ENCODE measurements at regions not wholly inside any gene's neighbourhood (a gene's known extent, or its start where the extent isn't known, plus 50 kb on each side); places are given as distances from the start of the nearest gene placed in this dataset.

DNA sequence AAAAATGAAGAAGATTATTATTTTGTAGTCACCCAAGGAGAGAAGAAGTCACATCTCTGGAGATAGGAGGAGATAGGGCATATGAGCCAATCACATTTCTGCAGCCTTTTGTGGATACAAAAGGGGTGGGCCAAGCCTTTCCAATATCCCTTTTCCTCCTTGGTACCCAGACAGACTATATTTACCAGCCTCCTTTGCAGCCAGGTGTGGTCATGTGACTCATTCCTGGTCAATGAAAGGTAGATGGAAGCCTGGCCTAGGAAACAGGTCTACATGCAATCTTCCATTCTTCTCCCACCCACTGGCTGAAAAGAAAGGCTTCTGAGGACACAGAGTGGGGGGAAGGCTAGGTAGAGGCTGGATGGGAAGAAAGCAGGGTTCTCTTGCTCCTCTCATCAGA is 58.1 kb upstream of the ERG start:
- H3K4me1 ChIP-seq (ENCODE audit: control insufficient read depth, insufficient read depth, low read length, poor library complexity, severe bottlenecking): no peaks in the 10 kb centered on the region
- no peaks in the 10 kb centered on the region for H3K36me3 ChIP-seq (ENCODE audit: control insufficient read depth, insufficient read depth, low read length)
- H3K9me3 ChIP-seq (ENCODE audit: control insufficient read depth, low read length): no peaks in the 10 kb centered on the region
- no peak overlapping the region for H3K4me3 ChIP-seq (ENCODE audit: extremely low read depth, insufficient read depth, low read length, poor library complexity, severe bottlenecking)
- H3K27ac ChIP-seq (ENCODE audit: low read depth, low read length, severe bottlenecking): no peak overlapping the region

DNA sequence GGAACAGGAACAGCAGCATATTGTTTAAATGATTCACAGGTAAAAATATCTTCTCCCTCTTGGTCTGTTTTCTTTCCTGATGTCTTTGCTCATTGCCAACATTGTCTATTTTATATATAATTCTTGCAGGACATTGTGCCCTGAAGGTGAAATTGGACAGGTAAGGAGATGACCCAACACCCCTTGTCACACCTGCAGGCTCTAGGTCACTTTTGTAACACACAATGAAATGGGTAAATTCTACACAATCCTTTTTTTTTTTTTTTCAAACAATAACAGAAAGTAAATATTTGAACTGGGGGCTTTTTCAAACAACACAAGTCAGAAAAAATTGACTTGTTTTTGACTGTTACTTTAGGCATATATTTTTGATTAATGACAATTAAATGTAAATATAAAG is 62.9 kb upstream of the ERG start:
- no peak overlapping the region for H3K27ac ChIP-seq (ENCODE audit: low read depth, low read length, severe bottlenecking)
- no peaks in the 10 kb centered on the region for H3K4me1 ChIP-seq (ENCODE audit: control insufficient read depth, insufficient read depth, low read length, poor library complexity, severe bottlenecking)
- H3K36me3 ChIP-seq (ENCODE audit: control insufficient read depth, insufficient read depth, low read length): no peaks in the 10 kb centered on the region
- H3K4me3 ChIP-seq (ENCODE audit: extremely low read depth, insufficient read depth, low read length, poor library complexity, severe bottlenecking): no peak overlapping the region
- no peaks in the 10 kb centered on the region for H3K9me3 ChIP-seq (ENCODE audit: control insufficient read depth, low read length)

DNA sequence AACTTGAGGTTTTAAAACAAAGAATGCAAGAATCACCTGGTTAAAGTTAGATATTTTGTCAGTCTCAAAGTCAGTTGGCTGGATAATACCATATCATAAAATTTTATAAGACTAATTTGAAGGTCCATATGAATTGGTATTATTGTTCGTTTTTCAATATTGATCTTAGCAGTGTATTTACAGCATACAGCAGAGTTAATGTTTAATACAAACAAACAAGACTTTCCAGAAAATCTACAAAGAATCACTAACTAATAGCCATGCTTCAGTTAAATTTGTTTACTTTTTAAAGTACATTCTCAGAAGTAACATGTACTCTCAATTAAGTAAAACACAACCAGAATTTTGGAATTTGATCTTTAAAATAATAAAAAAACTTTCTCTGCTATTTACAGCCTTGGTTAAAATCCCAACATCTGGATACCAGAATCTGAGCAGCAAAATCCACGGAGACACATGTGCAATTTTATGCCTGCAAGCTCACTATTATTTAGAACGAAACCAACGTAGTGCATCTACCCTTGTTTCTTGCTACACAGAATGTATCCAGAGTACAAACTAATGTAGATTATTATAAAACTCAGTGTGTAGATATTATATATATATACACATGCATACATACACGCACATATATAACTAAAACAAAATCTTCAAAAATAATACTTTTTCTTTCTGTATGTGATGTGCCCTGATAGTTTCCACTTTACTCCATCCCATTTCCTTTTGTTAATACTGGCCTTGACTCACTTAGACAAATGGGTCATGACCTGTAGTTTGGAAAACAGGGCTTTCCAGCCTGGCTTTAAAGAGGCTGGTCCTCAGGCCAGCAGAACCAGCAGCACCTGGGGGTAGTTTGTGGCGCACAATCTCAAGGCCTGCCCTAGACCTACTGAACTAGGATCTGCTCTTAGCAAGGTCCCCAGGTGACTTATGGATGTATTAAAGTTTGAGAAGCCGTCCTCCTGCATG is 63.6 kb upstream of the ERG start:
- Histone ChIP-seq H3K4me3 (ENCODE audit: extremely low read depth, insufficient read depth, low read length, poor library complexity, severe bottlenecking) (no peak overlapping the region), H3K36me3 (ENCODE audit: control insufficient read depth, insufficient read depth, low read length) (no peaks in the 10 kb centered on the region), H3K27ac (ENCODE audit: low read depth, low read length, severe bottlenecking) (no peak overlapping the region), H3K4me1 (ENCODE audit: control insufficient read depth, insufficient read depth, low read length, poor library complexity, severe bottlenecking) (no peaks in the 10 kb centered on the region), H3K9me3 (ENCODE audit: control insufficient read depth, low read length) (no peaks in the 10 kb centered on the region)
- 89 to 100% methylated on average over 1 to 2 of the region's 7 CpGs for WGBS, 2 experiments (ENCODE audit: insufficient coverage in 2 of 2)

DNA sequence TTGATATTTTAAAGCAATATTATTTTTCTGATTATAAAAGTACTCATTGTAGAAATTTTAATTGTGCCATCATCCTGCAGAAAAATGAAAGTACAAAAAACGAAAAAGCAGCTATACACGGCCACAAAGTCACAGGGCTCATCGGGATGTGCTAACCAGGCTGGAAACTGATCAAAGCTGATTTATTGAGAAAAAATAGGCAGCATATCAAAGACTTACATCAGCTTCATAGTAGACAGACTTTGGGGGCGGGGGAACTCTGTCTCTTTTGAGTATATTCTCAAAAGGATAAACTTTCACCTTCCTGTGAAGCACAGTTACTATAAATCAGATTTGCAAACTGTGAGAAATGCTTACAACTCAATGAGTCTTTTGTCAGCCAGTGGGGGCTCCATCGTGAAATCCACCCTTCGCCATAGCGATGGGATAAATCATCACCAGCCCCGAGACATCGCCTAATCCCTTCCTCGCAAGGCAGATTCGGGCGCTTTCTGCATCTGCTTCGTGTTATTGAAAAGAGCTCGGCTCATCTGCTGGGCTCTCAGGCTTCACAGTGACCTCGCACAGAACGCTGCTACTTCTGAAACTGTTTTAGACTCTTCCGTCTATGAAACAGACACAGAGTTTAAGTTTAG is 69.2 kb upstream of the ERG start:
- Histone ChIP-seq H3K4me1 (ENCODE audit: control insufficient read depth, insufficient read depth, low read length, poor library complexity, severe bottlenecking) (peaks cover 3% of the 10 kb centered on the region), H3K27ac (ENCODE audit: low read depth, low read length, severe bottlenecking) (peak overlapping the region; percentile 48), H3K36me3 (ENCODE audit: control insufficient read depth, insufficient read depth, low read length) (no peaks in the 10 kb centered on the region), H3K9me3 (ENCODE audit: control insufficient read depth, low read length) (no peaks in the 10 kb centered on the region), H3K4me3 (ENCODE audit: extremely low read depth, insufficient read depth, low read length, poor library complexity, severe bottlenecking) (no peak overlapping the region)
- WGBS, 2 experiments (ENCODE audit: insufficient coverage in 2 of 2): 51 to 58% methylated on average over 15 of the region's 17 CpGs

DNA sequence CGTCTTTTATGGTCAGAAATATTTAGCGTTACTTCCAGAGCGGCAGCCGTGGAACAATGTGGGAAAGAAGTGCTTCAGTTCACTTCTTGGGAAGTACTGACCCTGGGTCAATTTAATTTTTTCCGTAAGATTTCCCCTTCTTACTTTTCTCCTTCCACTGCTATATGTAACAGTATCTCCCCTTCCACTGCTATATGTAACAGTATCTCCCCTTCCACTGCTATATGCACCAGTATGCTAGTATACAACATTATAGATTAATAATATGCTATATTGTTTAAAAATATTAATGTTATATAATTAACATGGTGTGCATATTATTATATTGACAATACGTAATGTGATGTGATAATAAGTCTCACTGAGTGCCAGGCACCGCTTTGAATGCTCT is 69.7 kb upstream of the ERG start:
- H3K4me3 ChIP-seq (ENCODE audit: extremely low read depth, insufficient read depth, low read length, poor library complexity, severe bottlenecking): no peak overlapping the region
- H3K9me3 ChIP-seq (ENCODE audit: control insufficient read depth, low read length): no peaks in the 10 kb centered on the region
- H3K36me3 ChIP-seq (ENCODE audit: control insufficient read depth, insufficient read depth, low read length): no peaks in the 10 kb centered on the region
- peak overlapping the region; percentile 48 for H3K27ac ChIP-seq (ENCODE audit: low read depth, low read length, severe bottlenecking)
- H3K4me1 ChIP-seq (ENCODE audit: control insufficient read depth, insufficient read depth, low read length, poor library complexity, severe bottlenecking): peaks cover 3% of the 10 kb centered on the region
- 82 to 84% methylated on average over 5 to 7 of the region's 7 CpGs for WGBS, 2 experiments (ENCODE audit: insufficient coverage in 2 of 2)

DNA sequence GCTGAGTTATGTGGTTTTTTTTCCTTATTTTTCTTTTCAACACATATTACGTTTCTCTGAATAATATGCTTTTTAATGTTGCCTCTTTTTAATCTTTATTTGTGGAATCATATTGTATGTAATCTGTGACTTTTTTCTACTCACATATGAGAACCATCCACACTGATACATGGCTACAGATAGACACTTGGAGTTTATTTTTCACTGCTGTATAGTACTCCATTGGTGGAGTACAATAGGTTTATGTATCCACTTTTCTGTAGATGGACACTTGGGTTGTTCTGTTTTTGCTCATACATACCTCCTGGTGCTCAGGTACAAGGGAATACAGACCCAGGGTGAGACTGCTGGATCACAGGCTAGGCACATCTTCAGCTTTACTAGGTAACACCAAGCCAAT is 71.5 kb upstream of the ERG start:
- Histone ChIP-seq H3K4me1 (ENCODE audit: control insufficient read depth, insufficient read depth, low read length, poor library complexity, severe bottlenecking) (peaks cover 3% of the 10 kb centered on the region), H3K36me3 (ENCODE audit: control insufficient read depth, insufficient read depth, low read length) (no peaks in the 10 kb centered on the region), H3K27ac (ENCODE audit: low read depth, low read length, severe bottlenecking) (no peak overlapping the region), H3K4me3 (ENCODE audit: extremely low read depth, insufficient read depth, low read length, poor library complexity, severe bottlenecking) (no peak overlapping the region), H3K9me3 (ENCODE audit: control insufficient read depth, low read length) (no peaks in the 10 kb centered on the region)
- WGBS, 2 experiments (ENCODE audit: insufficient coverage in 2 of 2): no CpG with 5 or more reads among the region's 1 CpG

DNA sequence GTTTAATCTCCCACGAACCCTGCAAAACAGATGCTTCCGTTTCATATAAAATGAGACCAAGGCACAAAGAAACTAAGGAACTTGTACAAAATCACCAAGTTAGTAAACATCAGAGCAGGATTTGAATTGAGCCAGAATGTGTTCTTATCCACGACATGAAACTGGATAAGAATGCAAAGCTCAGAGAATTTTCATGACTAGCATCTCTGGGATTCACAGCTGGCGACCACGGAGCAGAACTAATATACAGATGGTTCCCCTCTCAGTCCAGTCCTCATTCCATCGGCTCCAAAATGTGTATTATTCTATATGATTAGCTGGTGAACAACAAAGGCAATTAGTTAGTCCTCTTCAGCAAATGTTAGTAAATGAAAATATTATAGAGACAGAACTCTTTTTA is 72.3 kb upstream of the ERG start:
- H3K4me1 ChIP-seq (ENCODE audit: control insufficient read depth, insufficient read depth, low read length, poor library complexity, severe bottlenecking): peaks cover 3% of the 10 kb centered on the region
- H3K36me3 ChIP-seq (ENCODE audit: control insufficient read depth, insufficient read depth, low read length): no peaks in the 10 kb centered on the region
- H3K27ac ChIP-seq (ENCODE audit: low read depth, low read length, severe bottlenecking): no peak overlapping the region
- no peak overlapping the region for H3K4me3 ChIP-seq (ENCODE audit: extremely low read depth, insufficient read depth, low read length, poor library complexity, severe bottlenecking)
- WGBS, 2 experiments (ENCODE audit: insufficient coverage in 2 of 2): 67 to 86% methylated on average over 1 to 3 of the region's 6 CpGs
- no peaks in the 10 kb centered on the region for H3K9me3 ChIP-seq (ENCODE audit: control insufficient read depth, low read length)

DNA sequence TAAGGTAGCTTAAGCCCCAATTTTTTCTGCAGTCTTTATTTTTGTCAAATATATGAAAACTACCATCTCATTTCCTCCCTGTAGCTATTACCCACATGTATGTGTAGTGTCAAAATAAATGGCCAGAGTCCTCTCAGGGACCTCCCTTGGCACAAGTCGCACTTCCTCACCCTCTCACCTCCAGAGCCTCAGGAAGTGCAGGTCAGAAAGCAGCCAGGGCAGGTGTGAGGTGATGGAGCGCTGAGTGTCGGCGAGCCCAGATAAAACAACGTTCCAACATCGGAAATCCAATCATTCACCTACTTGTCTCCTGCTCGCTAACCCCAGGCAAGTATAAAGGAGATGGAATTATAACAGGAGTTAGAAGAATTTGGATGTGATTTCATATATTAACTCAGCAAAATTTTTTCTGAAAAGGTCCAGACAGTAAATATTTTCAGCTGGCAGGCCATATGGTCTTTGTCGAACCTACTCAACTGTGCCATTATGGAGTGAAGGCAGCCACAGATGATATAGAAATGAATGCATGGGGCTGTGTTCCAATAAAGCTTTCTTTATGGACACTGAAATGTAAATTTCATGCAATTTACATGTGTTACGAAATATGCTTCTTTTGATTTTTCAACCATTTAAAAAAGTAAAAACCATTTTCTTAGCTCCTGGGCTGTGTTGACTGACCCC is 76.8 kb upstream of the ERG start:
- no peak overlapping the region for H3K4me3 ChIP-seq (ENCODE audit: extremely low read depth, insufficient read depth, low read length, poor library complexity, severe bottlenecking)
- WGBS, 2 experiments (ENCODE audit: insufficient coverage in 2 of 2): 80% methylated on average over 1 of the region's 9 CpGs; no CpG with 5 or more reads in 1 of the 2 experiments

DNA sequence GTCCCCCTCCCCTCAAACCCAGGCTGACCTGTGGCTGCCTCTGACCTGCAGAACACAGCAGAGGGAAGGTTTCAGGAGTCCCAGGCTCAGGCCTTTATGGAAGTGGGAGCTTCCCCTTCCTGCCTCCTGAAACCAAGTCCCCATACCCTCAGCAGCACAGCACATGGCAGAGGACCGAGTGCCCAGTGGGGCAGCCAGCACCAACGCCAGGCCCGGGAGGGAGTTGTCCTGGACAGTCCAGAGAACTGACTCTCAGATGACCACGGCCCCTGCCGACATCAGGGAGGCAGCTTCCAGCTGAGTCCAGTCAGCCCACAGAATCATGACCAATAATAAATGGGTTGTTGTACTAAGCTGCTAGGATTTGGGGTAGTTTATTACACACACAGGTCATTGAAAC is 79.6 kb upstream of the ERG start:
- Histone ChIP-seq H3K9me3 (ENCODE audit: control insufficient read depth, low read length) (no peaks in the 10 kb centered on the region), H3K4me1 (ENCODE audit: control insufficient read depth, insufficient read depth, low read length, poor library complexity, severe bottlenecking) (no peaks in the 10 kb centered on the region), H3K4me3 (ENCODE audit: extremely low read depth, insufficient read depth, low read length, poor library complexity, severe bottlenecking) (no peak overlapping the region), H3K36me3 (ENCODE audit: control insufficient read depth, insufficient read depth, low read length) (no peaks in the 10 kb centered on the region), H3K27ac (ENCODE audit: low read depth, low read length, severe bottlenecking) (no peak overlapping the region)
- WGBS, 2 experiments (ENCODE audit: insufficient coverage in 2 of 2): 72 to 83% methylated on average over 1 to 5 of the region's 5 CpGs

More for the DNA sequence above, 76.8 kb upstream of the ERG start:
- Histone ChIP-seq H3K4me1 (ENCODE audit: control insufficient read depth, insufficient read depth, low read length, poor library complexity, severe bottlenecking) (no peaks in the 10 kb centered on the region), H3K36me3 (ENCODE audit: control insufficient read depth, insufficient read depth, low read length) (no peaks in the 10 kb centered on the region), H3K27ac (ENCODE audit: low read depth, low read length, severe bottlenecking) (no peak overlapping the region), H3K9me3 (ENCODE audit: control insufficient read depth, low read length) (no peaks in the 10 kb centered on the region)

DNA sequence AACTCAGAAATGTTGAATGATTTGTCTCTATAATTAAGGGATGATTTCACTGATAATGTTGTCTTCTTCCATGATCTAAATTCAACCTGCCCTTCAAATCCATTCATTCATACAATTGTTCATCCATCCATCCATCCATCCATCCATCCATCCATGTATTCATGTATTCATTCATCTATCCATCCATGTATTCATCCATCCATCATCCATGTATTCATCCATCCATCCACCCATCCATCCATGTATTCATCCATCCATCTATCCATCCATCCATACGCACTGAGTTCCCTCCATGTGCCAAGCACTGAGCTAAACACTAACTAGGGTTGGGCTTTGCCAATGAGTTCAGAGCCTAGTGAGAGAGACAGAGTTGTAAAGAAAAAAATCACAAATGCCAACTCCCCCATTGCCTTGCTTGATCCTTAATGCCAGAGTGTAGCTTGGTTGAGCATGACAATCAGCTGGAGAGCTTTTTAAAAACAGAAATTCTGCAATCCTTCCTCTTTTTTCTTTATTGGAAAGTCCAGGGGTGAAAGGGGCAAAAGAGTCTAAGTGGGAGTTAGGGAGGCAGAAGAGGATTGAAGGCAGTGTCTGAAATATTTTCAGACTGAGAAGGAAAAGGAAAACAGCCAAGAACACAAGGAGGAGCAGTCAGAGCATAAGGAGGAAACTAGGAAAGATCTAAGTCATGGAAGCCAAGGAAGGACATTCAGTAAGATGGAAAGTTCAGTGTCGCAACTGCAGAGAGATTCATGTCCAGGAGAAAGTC is 92.4 kb upstream of the ERG start:
- Histone ChIP-seq H3K36me3 (ENCODE audit: control insufficient read depth, insufficient read depth, low read length) (no peaks in the 10 kb centered on the region), H3K4me3 (ENCODE audit: extremely low read depth, insufficient read depth, low read length, poor library complexity, severe bottlenecking) (no peak overlapping the region), H3K27ac (ENCODE audit: low read depth, low read length, severe bottlenecking) (no peak overlapping the region), H3K9me3 (ENCODE audit: control insufficient read depth, low read length) (no peaks in the 10 kb centered on the region), H3K4me1 (ENCODE audit: control insufficient read depth, insufficient read depth, low read length, poor library complexity, severe bottlenecking) (no peaks in the 10 kb centered on the region)
- WGBS, 2 experiments (ENCODE audit: insufficient coverage in 2 of 2): 100% methylated on average over 1 to 2 of the region's 2 CpGs
